NCI-H774 (cell line): ENCODE measurements at regions not wholly inside any gene's neighbourhood (a gene's known extent, or its start where the extent isn't known, plus 50 kb on each side); places are given as distances from the start of the nearest gene placed in this dataset.

ENCODE experiments used
- DNase-seq: peaks from one replicate; lab custom pipeline; 2025; lab: John Stamatoyannopoulos, UW

- no peak for DNase-seq
Observed at GRCh38 chr14:53549956-53550355, 396.8 kb upstream of the DDHD1 start.

GRCh38 chr14:53547593-53547992 is 394.5 kb upstream of the DDHD1 start:
- no peak for DNase-seq

- DNase-seq: no peak
Observed at GRCh38 chr14:53545217-53545616, 392.1 kb upstream of the DDHD1 start.

GRCh38 chr14:53542732-53543131 is 389.6 kb upstream of the DDHD1 start:
- peak; percentile 26 for DNase-seq

- no peak for DNase-seq
Observed at GRCh38 chr14:53541411-53541810, 388.3 kb upstream of the DDHD1 start.

GRCh38 chr14:53539489-53540126 is 386.5 kb upstream of the DDHD1 start:
- DNase-seq: peak; percentile 8

- DNase-seq: no peak
Observed at GRCh38 chr14:53538316-53538881, 385.3 kb upstream of the DDHD1 start.

GRCh38 chr14:53537422-53538315 is 384.5 kb upstream of the DDHD1 start:
- DNase-seq: no peak

- DNase-seq: no peak
Observed at GRCh38 chr14:53536446-53536845, 383.3 kb upstream of the DDHD1 start.

GRCh38 chr14:53534841-53535240 is 381.7 kb upstream of the DDHD1 start:
- DNase-seq: no peak

GRCh38 chr14:53533384-53533970 is 380.4 kb upstream of the DDHD1 start:
- no peak for DNase-seq

GRCh38 chr14:53532853-53533252 is 379.7 kb upstream of the DDHD1 start:
- no peak for DNase-seq

- no peak for DNase-seq
Observed at GRCh38 chr14:53531730-53532129, 378.6 kb upstream of the DDHD1 start.

- DNase-seq: peak; percentile 7
Observed at GRCh38 chr14:53531156-53531555, 378.0 kb upstream of the DDHD1 start.

- no peak for DNase-seq
Observed at GRCh38 chr14:53529519-53529918, 376.4 kb upstream of the DDHD1 start.

- DNase-seq: no peak
Observed at GRCh38 chr14:53528185-53528671, 375.1 kb upstream of the DDHD1 start.

GRCh38 chr14:53526200-53526599 is 373.1 kb upstream of the DDHD1 start:
- DNase-seq: no peak

- DNase-seq: no peak
Observed at GRCh38 chr14:53525608-53526007, 372.5 kb upstream of the DDHD1 start.

- DNase-seq: no peak
Observed at GRCh38 chr14:53524391-53524790, 371.3 kb upstream of the DDHD1 start.

GRCh38 chr14:53523226-53523625 is 370.1 kb upstream of the DDHD1 start:
- DNase-seq: no peak

- no peak for DNase-seq
Observed at GRCh38 chr14:53520078-53520928, 367.2 kb upstream of the DDHD1 start.

- DNase-seq: no peak
Observed at GRCh38 chr14:53519137-53519536, 366.0 kb upstream of the DDHD1 start.
